OCI-LY1 (cell line): ENCODE measurements at regions not wholly inside any gene's neighbourhood (a gene's known extent, or its start where the extent isn't known, plus 50 kb on each side); places are given as distances from the start of the nearest gene placed in this dataset.

Experiments used
- H2AFZ ChIP-seq: fragments of 200-600 bp; sonication (generic), shearing (Covaris generic); 2 replicates; pipeline ENCODE4 v1.6.0; 2014; ENCODE audit warnings: antibody characterized with exemption, mild to moderate bottlenecking, low read length
- H3F3A ChIP-seq: fragments of 200-600 bp; sonication (generic), shearing (Covaris generic); 2 replicates; pipeline ENCODE4 v1.6.0; 2014; ENCODE audit warnings: mild to moderate bottlenecking, antibody characterized with exemption, low read length, moderate library complexity; ENCODE audit not compliant: insufficient read depth
- H3K27ac ChIP-seq: fragments of 200-600 bp; sonication (generic); 2 replicates; pipeline ENCODE4 v1.5.1; 2014; ENCODE audit warnings: low read length, mixed run types, mild to moderate bottlenecking, low read depth; ENCODE audit not compliant: poor library complexity, severe bottlenecking
- H3K27me3 ChIP-seq: fragments of 200-600 bp; sonication (generic); 2 replicates; pipeline ENCODE4 v1.6.0; 2014; ENCODE audit warnings: antibody characterized with exemption, mild to moderate bottlenecking, low read length, moderate library complexity; ENCODE audit not compliant: insufficient read depth
- H3K36me3 ChIP-seq: fragments of 200-600 bp; sonication (generic); 2 replicates; pipeline ENCODE4 v1.6.1; 2014; ENCODE audit warnings: mild to moderate bottlenecking, antibody characterized with exemption, low read length, moderate library complexity, mixed read lengths; ENCODE audit not compliant: insufficient read depth
- H3K4me1 ChIP-seq: fragments of 200-600 bp; sonication (generic); 2 replicates; pipeline ENCODE4 v1.5.1; 2014; ENCODE audit warnings: mild to moderate bottlenecking, low read length, moderate library complexity; ENCODE audit not compliant: insufficient read depth, severe bottlenecking
- H3K4me2 ChIP-seq: fragments of 200-600 bp; sonication (generic), shearing (Covaris generic); 2 replicates; pipeline ENCODE4 v1.6.1; 2014; ENCODE audit warnings: low read length
- H3K4me3 ChIP-seq: fragments of 200-600 bp; sonication (generic); 2 replicates; pipeline ENCODE4 v1.5.1; 2014; ENCODE audit warnings: low read length, low read depth, mild to moderate bottlenecking, mixed read lengths; ENCODE audit not compliant: poor library complexity, severe bottlenecking
- H3K79me2 ChIP-seq: fragments of 200-600 bp; shearing (Covaris generic); 2 replicates; pipeline ENCODE4 v1.6.1; 2016; ENCODE audit warnings: mixed run types, low read length, mixed read lengths; ENCODE audit not compliant: insufficient read depth
- H3K9ac ChIP-seq: fragments of 200-600 bp; sonication (generic), shearing (Covaris generic); 2 replicates; pipeline ENCODE4 v1.6.1; 2014; ENCODE audit warnings: mild to moderate bottlenecking, low read length, mixed read lengths
- H3K9me2 ChIP-seq: fragments of 200-600 bp; sonication (generic), shearing (Covaris generic); 2 replicates; pipeline ENCODE4 v1.6.1; 2014; ENCODE audit warnings: low read depth, mild to moderate bottlenecking, low read length, mixed read lengths
- H3K9me3 ChIP-seq: fragments of 200-600 bp; shearing (Covaris generic); 2 replicates; pipeline ENCODE4 v1.6.1; 2014; ENCODE audit warnings: low read length, mixed read lengths
- H4K20me1 ChIP-seq: fragments of 200-600 bp; sonication (generic), shearing (Covaris generic); 2 replicates; pipeline ENCODE4 v1.6.0; 2016; ENCODE audit warnings: mild to moderate bottlenecking, low read length; ENCODE audit not compliant: insufficient read depth
- CTCF ChIP-seq: fragments of 200-600 bp; sonication (generic), shearing (Covaris generic); IDR thresholded peaks from 2 replicates; pipeline ENCODE4 v1.5.1; 2017; ENCODE audit warnings: mild to moderate bottlenecking, antibody characterized with exemption, low read length, moderate library complexity, mixed read lengths
- EZH2 ChIP-seq: fragments of 200-600 bp; sonication (generic), shearing (Covaris generic); IDR thresholded peaks from 2 replicates; pipeline ENCODE4 v1.8.0; 2017; ENCODE audit warnings: borderline replicate concordance, mixed run types, mild to moderate bottlenecking, antibody characterized with exemption, low read length, moderate library complexity, mixed read lengths

GRCh38 chr6:164072240-164072666, 657.7 kb downstream of the QKI start:
- Histone ChIP-seq H3K4me1 (no peaks in the 10 kb centered on the region), H3F3A (no peaks in the 10 kb centered on the region), H4K20me1 (no peaks in the 10 kb centered on the region), H3K27me3 (no peaks in the 10 kb centered on the region), H3K9me2 (no peaks in the 10 kb centered on the region), H3K27ac (no peak overlapping the region), H3K4me2 (no peak overlapping the region), H3K4me3 (no peak overlapping the region), H3K36me3 (no peaks in the 10 kb centered on the region), H3K79me2 (no peaks in the 10 kb centered on the region), H3K9me3 (no peaks in the 10 kb centered on the region), H3K9ac (no peak overlapping the region), H2AFZ (no peak overlapping the region)
- TF ChIP-seq CTCF (no peak), EZH2 (no peak)

GRCh38 chr6:164069350-164069990, 655.0 kb downstream of the QKI start:
- H3K4me2 ChIP-seq, result no peak overlapping the region
- no peaks in the 10 kb centered on the region for H3K4me1 ChIP-seq
- no peak overlapping the region for H2AFZ ChIP-seq

GRCh38 chr6:164068527-164068926, 654.0 kb downstream of the QKI start:
- no peak overlapping the region for H2AFZ ChIP-seq
- no peaks in the 10 kb centered on the region for H3F3A ChIP-seq
- no peaks in the 10 kb centered on the region for H3K9me3 ChIP-seq
- H3K9me2 ChIP-seq, result no peaks in the 10 kb centered on the region
- no peaks in the 10 kb centered on the region for H3K79me2 ChIP-seq
- no peak overlapping the region for H3K9ac ChIP-seq
- no peaks in the 10 kb centered on the region for H4K20me1 ChIP-seq
- H3K27me3 ChIP-seq, result no peaks in the 10 kb centered on the region
- no peaks in the 10 kb centered on the region for H3K36me3 ChIP-seq
- no peak for TF ChIP-seq CTCF
- TF ChIP-seq EZH2, result no peak
- H3K27ac ChIP-seq, result no peak overlapping the region
- H3K4me1 ChIP-seq, result no peaks in the 10 kb centered on the region
- H3K4me2 ChIP-seq, result no peak overlapping the region
- H3K4me3 ChIP-seq, result no peak overlapping the region

More at GRCh38 chr6:164069350-164069990, 655.0 kb downstream of the QKI start:
- Histone ChIP-seq H3K79me2 (no peaks in the 10 kb centered on the region), H3K9me2 (no peaks in the 10 kb centered on the region), H3K9ac (no peak overlapping the region), H3K27ac (no peak overlapping the region), H3K4me3 (no peak overlapping the region), H3K36me3 (no peaks in the 10 kb centered on the region), H4K20me1 (no peaks in the 10 kb centered on the region), H3F3A (no peaks in the 10 kb centered on the region), H3K9me3 (no peaks in the 10 kb centered on the region), H3K27me3 (no peaks in the 10 kb centered on the region)
- TF ChIP-seq CTCF, result no peak
- no peak for TF ChIP-seq EZH2
